ENCODE measurements at regions not wholly inside any gene's neighbourhood (a gene's known extent, or its start where the extent isn't known, plus 50 kb on each side); places are given as distances from the start of the nearest gene placed in this dataset.

- Histone ChIP-seq H3K9me3 (ENCODE audit: control insufficient read depth, insufficient read depth, low read depth, low read length) (no peaks in the 10 kb centered on the region), H3K36me3 (ENCODE audit: control insufficient read depth in 2 of 2, insufficient read depth in 1 of 2, low read length in 2 of 2) (no peaks in the 10 kb centered on the region), H3K4me1 (ENCODE audit: control insufficient read depth, insufficient read depth, low read length) (no peaks in the 10 kb centered on the region), H3K4me3 (ENCODE audit: low read depth, low read length) (no peak overlapping the region), H3K27ac (ENCODE audit: extremely low read depth, low read depth, low read length) (no peak overlapping the region)
- TF ChIP-seq ZNF423 (tag by site-specific recombination; IDR thresholded peaks at IDR 0.05) (no peak), SP7 (tag by site-specific recombination; IDR thresholded peaks at IDR 0.05) (no peak), ZNF514 (tag by site-specific recombination; IDR thresholded peaks at IDR 0.05) (no peak), ZNF549 (tag by site-specific recombination; IDR thresholded peaks at IDR 0.05) (no peak), ZNF555 (tag by site-specific recombination; conservative IDR thresholded peaks at IDR 0.05) (no peak), ZFP69B (tag by site-specific recombination; IDR thresholded peaks at IDR 0.05) (no peak), ZNF37A (tag by site-specific recombination; IDR thresholded peaks at IDR 0.05) (no peak), ZNF354C (tag by site-specific recombination; IDR thresholded peaks at IDR 0.05; ENCODE audit: borderline replicate concordance, low read depth) (no peak), ZNF398 (tag by site-specific recombination; IDR thresholded peaks at IDR 0.05) (no peak), ZNF416 (tag by site-specific recombination; IDR thresholded peaks at IDR 0.05) (no peak), ZFHX2 (tag by site-specific recombination; conservative IDR thresholded peaks at IDR 0.05) (no peak), ZNF280D (tag by site-specific recombination; IDR thresholded peaks at IDR 0.05) (no peak), TSHZ1 (tag by site-specific recombination; IDR thresholded peaks at IDR 0.05; ENCODE audit: borderline replicate concordance) (no peak), ZNF184 (tag by site-specific recombination; IDR thresholded peaks at IDR 0.05) (no peak), ZFP3 (tag by site-specific recombination; IDR thresholded peaks at IDR 0.05; ENCODE audit: low read depth) (no peak), ZNF513 (tag by site-specific recombination; IDR thresholded peaks at IDR 0.05) (no peak)
- CTCF ChIA-PET, result no interaction called here
- POLR2A ChIA-PET, result no interaction called here
Measured at GRCh38 chr9:14530841-14531240, 162.4 kb downstream of the ZDHHC21 start.

GRCh38 chr9:14530366-14530765, 162.9 kb downstream of the ZDHHC21 start:
- Histone ChIP-seq H3K9me3 (ENCODE audit: control insufficient read depth, insufficient read depth, low read depth, low read length) (no peaks in the 10 kb centered on the region), H3K27ac (ENCODE audit: extremely low read depth, low read depth, low read length) (no peak overlapping the region), H3K36me3 (ENCODE audit: control insufficient read depth in 2 of 2, insufficient read depth in 1 of 2, low read length in 2 of 2) (no peaks in the 10 kb centered on the region), H3K4me1 (ENCODE audit: control insufficient read depth, insufficient read depth, low read length) (no peaks in the 10 kb centered on the region), H3K4me3 (ENCODE audit: low read depth, low read length) (no peak overlapping the region)
- CTCF ChIA-PET, result no interaction called here
- POLR2A ChIA-PET, result no interaction called here
- TF ChIP-seq ZNF624 (tag by site-specific recombination; IDR thresholded peaks at IDR 0.05) (no peak), SCRT2 (tag by site-specific recombination; IDR thresholded peaks at IDR 0.05) (peak; percentile 70)
